CD1c-positive myeloid dendritic cell (primary cell): ENCODE measurements at regions not wholly inside any gene's neighbourhood (a gene's known extent, or its start where the extent isn't known, plus 50 kb on each side); places are given as distances from the start of the nearest gene placed in this dataset.

Experiments
- DNase-seq: peaks from one replicate; pipeline ENCODE4 v3.0.0-alpha.2; 2016; ENCODE audit errors: extremely low spot score

DNA sequence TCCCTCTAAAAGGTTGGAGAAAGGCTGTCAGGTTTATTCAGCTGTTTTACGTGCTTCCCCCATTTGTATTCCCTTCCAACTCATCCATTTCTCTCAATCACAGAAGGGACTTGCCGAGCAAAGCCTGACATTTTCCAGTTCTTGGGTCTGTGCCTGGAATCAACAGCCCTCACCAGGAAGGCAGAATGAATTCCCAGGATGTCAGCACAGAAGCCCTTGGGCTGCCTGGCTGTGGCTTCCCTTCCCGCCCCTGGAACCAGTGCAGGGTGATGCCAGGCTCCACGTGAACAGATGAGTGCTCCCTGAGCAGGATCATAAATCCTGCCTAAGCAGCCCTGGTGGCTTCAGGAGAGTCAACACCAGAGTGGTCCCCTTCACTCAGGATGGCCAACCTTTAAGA, 86.1 kb upstream of the CD83 start:
- no peak for DNase-seq

DNA sequence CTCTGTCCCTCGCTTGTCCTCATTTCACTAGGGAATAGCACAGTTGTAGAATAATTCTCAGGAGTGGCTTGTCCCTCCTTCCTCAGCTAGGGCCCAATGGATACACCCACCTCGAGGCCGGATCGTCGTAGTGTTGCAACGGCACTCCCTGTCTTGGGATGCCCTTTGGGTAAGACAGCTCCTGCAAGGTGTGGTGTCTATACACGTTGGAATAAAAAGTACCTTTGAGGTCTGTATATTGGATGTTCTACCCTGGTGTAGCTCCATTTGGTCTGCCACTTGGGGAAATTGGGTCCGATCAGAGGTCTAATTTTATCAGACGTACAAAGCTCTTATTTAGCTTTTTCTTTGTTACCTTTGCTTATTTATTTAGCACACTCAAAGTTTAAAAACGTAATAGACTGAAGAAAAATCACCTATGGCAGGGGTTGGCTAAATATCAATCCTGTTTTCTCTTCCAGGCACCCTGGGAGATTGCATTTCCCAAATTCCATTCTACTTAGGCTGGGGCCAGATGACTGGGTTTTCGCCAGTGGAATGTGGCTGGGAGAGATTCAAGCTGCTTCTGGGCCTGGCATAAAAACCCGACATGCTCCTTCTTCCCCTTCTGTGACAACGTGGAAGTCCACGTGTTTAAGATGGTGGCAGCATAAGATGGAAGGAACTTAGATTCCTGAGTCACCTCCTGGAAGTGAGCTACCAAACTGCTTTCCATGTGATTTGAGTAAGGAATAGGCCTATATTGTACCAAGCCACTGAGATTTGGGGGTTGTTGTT, 82.3 kb upstream of the CD83 start:
- no peak for DNase-seq

DNA sequence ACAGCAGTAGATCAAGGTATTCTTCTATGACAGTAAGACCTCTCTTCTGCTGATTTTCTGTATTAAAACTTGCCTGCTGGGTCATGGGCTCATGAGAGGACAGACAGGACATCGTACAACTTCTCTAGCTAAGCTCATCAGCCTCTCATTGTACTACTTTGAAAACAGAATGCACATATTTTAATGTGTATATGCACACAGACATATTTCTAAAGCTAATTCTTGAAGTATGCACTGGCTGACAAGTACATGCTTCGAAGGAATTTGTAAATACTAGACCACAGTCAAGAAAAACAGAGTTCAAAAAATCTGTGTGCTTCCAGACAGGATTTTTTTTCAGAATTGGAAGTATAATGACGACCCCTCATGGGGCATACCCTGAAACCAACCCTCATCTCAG, 81.7 kb upstream of the CD83 start:
- no peak for DNase-seq

DNA sequence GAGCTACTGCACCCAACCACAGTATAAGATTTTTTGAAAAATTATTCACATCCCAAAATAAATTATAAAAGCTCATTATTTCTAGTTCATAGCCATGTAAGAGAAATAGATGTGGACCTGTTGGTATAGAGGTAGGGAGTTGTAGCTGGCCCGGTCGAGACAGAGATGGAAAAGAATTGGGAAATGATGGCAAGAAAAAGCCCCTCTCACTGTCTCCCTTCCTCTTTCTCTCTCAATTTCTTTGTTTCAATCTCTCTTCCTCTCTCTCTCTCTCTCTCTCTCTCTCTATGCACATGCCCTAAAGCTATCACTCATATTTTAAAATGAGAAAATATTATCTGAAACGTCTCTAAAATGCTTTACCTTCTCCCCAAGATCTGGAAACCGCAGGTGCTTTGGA, 80.7 kb upstream of the CD83 start:
- DNase-seq = no peak

- DNase-seq = no peak
Observed at GRCh38 chr6:14037402-14038277, 79.9 kb upstream of the CD83 start.

DNA sequence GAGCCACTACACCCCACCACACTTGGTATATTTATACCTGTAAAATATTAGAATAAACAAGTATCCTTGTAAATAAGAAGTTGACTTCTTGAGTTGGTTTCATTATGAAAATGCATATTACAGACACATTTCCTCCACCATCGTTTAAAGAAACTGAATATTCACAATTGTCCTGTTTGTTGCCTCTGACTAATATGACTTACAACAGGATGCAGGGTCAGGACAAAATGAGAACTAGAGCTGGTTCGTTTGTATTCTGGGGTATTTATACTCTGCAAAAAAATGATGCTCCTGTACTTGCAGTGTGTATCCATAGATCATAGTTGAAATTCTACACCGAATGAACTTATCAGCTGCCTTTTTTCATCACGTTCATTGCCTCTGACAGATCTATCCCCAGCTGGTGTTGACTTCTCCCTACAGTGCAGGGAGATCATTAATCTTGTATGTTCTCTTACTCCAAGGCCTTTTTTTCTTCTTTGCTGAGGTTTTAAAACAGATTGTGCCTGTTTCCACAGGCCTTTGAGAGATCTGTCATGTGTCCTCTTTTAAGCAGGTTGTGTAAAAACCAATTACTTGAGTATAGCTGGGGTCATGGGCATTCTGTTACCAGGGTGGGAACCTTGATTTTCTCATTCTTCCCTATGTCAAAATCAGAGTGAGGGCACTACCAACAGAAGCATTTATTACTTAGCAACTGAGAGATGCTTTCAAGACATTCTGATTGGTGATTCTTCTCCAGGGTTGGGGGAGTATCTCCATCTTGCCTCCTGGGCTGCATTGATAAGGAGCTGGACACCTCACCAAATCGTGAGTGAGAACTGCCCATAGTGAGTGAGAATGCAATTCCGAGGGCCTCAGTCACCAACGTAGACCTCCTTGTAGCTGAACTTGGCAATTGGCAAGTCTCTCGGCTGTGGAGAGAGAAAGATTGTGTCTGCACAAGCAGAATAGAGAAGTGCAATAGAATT, 78.8 kb upstream of the CD83 start:
- DNase-seq = no peak

GRCh38 chr6:14040042-14040441, 77.5 kb upstream of the CD83 start:
- DNase-seq = no peak

- peak; percentile 58 for DNase-seq
Observed at GRCh38 chr6:14046476-14047068, 71.0 kb upstream of the CD83 start.

- DNase-seq = no peak
Observed at GRCh38 chr6:14047151-14047740, 70.3 kb upstream of the CD83 start.

DNA sequence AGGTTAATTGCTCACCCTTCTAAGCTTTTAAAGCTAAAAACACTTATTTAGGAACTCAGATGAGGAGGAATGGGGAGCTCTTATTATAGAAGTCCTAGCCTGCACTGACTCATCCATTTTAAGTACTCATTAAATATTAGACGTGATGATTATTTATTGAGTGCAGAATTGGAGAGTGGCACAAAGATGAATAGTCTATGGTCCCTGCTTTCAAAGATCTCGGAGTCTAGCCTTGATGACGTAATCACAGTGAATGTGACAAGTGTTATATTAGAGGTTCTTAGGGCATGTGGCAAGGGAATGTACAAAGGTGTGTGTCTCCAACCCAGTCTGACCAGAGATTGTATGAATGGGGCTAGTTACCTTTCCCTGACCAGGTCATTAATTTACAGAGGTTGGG, 68.7 kb upstream of the CD83 start:
- no peak for DNase-seq

DNA sequence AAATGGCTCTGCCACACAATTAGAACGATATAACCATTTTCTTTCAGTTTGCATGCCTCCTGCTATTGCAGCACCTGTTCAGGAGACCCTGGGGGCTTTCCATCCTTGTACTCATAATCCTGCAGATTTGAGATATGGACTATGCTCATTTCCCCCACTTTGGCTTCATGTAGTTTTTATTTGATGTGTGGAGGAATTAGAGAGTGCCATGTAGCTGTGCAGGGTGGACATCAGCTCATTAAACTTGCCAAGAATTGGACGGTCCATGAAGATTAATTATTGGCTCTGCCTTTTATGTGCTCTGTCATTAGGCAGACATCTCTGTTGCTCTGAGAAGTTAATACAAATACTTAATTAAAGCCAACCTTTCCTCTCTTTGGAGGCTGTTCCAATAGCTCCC, 66.2 kb upstream of the CD83 start:
- DNase-seq = no peak

DNA sequence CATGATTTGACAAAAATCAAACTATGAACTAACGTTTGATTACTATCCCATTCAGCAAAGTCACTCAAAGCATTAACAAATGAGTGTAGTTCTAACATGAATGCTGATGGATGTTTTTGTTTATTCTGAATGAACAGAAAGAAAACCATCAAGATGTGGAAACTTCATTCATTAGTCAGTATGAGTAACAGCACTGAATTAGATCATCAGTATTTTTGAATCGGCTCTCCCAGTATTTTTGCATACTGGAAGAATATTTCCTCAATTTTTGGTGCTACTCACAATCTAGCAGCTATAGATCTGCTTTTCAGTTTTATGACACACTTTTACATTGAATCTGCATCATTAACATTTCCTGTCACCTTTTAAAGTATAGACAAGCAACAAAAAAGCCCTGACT, 63.8 kb upstream of the CD83 start:
- peak; percentile 27 for DNase-seq

DNA sequence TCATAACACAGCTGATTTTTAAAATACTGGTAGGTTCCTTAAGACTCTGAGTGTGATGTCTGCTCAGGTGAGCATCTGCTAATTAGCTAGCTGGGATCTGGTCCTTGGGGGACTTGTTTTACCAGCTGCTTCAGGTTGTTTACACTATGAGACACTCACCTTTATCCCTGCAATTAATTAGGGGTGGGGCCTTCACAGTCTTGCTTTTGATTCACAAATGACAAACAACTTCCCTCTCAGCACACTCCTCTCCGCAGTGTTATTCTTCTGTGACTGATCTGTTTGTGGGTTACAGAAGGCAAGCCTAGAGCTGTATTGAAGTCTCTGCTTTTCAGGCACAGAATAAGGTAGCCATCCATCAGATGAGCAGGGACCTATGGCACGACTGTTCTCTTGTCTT, 62.0 kb upstream of the CD83 start:
- no peak for DNase-seq

DNA sequence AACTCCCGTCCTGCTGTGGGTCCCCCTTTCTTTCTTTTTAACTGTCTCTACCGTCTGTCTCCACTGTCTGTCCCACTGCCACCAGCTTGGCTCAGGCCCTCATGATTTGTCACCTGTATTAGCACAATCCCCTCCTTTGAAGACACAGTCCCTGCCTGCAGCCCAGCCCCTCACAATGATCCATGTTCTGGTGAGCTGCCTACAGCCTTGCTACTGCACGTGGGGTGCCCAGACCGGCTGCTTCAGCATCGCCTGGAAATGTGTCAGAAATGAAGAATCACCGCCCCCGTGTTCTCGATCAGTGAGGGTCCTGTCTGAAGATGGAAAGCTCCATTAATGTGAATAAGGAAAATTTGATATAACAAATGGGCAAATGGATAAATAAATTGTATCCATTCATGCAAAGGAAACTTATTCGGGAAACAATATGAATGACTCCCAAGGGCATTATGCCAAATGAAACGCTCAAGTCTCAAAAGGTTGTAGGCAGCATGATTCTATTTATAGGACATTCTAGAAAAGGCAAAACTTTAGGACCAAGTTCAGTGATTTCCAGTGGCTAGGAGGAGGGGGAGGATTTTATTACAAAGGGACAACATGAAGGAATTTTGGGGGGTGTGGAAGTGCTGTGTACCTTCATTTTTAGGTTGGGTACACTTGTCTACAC, 59.4 kb upstream of the CD83 start:
- DNase-seq = no peak

DNA sequence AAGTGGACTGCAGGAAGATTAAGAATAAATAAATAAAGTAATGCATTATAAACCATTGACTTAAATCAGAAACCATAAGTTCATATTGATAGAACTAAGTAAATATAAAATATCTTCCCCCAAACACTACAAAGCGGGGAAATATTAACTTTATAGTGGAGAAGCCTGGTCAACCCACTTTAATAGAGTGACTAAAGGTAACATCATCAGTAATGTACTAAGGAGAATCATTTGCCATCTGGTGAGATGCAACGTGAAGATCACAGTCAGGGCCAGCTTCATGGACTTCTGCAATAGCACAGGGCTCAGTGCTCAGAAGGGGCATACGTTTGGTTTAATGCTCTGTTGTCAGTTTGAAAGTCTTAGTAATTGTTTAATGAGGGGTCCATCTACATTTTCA, 58.8 kb upstream of the CD83 start:
- DNase-seq = no peak

DNA sequence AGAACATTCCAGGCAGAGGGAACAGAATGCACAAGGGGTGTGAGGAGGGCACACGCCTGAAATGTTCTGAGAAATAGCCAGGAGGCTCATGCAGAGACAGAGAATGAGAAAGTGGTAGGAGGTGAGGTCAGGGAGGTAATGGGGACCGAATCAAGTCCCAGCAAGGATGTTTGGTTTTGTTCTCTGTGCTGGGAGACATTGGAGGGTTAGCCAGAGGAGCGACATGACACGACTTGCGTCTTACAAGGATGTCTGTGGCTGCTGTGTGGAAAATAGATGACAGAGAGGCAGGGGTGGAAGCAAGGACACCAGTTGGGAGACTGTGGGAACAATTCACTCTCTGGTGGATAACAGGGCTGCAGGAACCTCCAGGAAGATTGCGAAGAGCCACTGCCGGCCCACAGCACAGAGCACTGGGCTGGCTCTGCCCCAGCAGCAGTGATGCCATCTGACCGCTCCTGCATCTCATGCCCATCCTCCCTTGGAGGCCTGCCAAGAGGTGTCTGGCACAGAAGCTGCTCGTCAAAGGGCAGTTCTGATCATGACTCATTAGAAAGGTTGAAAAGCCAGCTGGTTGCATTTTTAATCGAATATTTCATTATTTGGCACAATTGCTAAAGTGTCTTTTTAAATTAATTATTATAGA, 57.7 kb upstream of the CD83 start:
- no peak for DNase-seq

DNA sequence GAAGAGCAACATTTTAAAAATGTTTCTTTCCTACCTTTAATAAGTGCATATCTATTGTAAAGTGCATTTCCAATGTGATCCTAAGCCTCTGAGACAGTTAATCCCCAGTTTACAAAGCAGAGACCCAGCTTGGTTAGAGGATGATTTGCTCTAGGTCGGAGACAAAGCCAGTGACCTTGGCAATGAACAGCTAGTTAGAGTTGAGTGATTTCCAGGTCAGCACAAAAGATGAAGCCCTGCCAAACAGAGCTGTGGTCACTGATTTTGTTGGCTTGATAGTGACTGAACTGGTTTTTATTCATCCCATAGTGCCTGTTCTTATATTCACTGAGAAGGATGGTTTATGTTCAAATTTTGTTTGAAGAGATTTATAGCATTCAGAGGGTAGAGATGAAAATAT, 56.6 kb upstream of the CD83 start:
- DNase-seq = no peak

GRCh38 chr6:14061643-14062042, 55.9 kb upstream of the CD83 start:
- DNase-seq = no peak

DNA sequence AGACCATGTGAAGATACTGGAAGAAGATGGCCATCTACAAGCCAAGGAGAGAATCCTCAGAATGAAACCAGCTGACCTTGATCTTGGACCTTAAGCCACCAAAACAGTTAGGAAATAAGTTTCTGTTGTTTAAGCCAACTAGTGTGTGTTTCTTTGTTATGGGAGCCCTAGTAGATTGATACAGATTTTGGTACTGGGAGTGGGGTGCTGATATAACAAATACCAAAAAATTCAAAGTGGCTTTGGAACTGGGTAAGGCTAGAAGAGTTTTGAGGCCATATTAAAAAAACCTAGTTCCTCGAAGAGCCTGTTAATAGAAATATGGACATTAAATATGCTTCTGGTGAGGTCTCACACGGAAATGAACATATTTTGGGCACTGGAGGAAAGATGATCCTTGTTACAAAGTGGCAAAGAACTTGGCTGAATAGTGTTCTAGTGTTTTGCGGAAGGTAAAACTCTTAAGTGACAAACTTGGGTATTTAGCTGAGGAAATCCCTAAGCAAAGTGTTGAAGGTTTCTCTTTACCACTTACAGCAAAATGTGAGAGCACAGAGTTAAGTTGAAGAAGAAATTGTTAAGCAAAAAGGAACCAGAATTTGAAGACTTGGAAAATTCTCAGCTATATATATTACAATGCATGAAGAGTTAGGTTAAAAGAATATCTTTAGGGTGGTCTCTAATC, 55.1 kb upstream of the CD83 start:
- no peak for DNase-seq

DNA sequence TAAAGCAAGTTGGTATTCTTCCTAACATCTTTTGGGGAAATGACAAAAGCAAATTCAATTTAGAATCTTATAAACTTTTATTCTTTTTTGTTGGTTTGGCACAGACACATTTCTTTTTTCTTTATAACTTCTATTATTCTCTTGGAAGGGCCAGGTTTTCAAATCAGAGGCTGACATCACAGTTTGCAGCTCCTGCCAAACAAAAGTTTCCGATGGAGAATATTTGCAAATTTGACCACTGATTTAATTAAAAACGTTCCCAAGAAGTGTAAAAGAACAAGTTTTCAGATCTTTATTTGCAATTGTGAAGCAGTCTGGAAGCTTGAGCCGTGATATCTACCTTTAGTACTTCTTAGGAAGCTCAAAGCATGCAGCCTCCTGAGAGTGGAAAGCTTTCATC, 53.8 kb upstream of the CD83 start:
- no peak for DNase-seq
